ENCODE measurements at regions not wholly inside any gene's neighbourhood (a gene's known extent, or its start where the extent isn't known, plus 50 kb on each side); places are given as distances from the start of the nearest gene placed in this dataset.

DNA sequence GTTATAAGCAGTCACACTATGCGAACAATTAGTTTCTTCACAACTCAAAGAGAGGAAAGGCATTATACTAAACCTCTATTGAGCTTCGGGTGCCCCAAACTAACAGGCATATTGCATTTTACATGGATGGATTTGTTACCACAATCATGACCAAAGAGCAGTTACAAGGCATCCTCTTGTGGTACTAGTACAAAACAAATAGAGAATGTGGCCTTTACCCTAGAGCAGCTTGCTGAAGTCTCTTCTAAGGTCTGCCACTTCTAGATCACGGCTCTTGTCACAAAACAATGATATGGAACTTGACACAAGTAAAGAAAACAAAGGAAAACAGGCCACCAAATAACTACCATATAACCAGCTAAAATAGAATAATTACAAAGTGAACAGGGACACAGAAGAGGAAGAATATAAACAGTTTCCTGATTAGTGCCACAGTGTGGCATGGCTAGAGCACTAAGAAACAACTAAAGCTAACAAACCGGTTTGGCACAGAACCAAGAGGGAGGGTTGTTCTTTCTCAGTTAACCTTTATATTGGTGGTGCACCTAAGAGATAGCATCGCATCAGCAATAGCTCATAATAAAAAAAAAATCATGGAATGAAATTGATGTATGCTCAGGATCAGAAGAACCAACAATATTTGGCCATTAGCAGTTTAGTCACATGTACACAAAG is 209.7 kb upstream of the ATP2B1 start:
- TF ChIP-seq, protein P1, sequence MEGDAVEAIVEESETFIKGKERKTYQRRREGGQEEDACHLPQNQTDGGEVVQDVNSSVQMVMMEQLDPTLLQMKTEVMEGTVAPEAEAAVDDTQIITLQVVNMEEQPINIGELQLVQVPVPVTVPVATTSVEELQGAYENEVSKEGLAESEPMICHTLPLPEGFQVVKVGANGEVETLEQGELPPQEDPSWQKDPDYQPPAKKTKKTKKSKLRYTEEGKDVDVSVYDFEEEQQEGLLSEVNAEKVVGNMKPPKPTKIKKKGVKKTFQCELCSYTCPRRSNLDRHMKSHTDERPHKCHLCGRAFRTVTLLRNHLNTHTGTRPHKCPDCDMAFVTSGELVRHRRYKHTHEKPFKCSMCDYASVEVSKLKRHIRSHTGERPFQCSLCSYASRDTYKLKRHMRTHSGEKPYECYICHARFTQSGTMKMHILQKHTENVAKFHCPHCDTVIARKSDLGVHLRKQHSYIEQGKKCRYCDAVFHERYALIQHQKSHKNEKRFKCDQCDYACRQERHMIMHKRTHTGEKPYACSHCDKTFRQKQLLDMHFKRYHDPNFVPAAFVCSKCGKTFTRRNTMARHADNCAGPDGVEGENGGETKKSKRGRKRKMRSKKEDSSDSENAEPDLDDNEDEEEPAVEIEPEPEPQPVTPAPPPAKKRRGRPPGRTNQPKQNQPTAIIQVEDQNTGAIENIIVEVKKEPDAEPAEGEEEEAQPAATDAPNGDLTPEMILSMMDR (IDR thresholded peaks at IDR 0.05; ENCODE audit: low read depth, low read length, missing control alignments): no peak
- DNase-seq (ENCODE audit: extremely low read depth, low read depth): no peak
- no peak overlapping the region for H3K4me3 ChIP-seq (replicated peaks; ENCODE audit: low read depth, low read length)

DNA sequence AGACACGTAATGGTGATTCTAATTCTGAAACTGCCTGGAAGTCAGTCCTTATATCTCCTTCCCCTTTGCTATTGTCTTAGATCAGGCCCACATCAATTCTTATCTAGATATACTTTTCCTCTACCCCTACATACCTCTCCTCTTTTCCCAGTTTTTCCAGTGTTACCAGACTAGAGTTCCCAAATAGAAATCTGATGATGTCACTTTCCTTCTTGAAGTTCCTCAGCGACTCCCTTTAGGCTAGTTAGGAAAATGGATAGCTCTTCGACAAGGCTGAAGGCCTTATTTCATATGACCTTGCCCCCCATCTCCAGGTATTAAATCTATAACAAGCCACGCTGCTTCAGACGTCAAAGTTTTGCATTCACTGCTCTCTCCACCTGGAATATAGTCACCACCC is 201.1 kb upstream of the ATP2B1 start:
- no peak overlapping the region for H3K4me3 ChIP-seq (replicated peaks; ENCODE audit: low read depth, low read length)
- DNase-seq (ENCODE audit: extremely low read depth, low read depth): no peak
- TF ChIP-seq, protein P1 (IDR thresholded peaks at IDR 0.05; ENCODE audit: low read depth, low read length, missing control alignments): no peak

DNA sequence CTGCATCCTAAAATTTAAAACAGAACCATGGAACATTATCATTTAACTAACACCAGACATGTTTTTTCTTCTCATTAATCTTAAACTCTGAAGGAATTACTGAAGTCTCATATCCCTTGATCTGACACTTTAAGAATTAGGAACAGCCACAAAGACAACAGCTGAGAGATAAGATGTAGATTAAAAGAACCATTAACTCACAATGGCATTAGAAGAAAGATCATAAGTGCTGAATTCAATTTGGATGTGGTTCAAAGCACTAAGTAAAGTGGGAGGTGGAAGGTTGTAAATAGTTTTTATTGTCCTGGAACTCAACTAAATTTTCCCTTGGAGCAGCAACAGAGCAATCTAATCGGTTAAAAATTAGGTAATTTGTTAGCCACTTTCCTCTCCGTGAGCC is 199.0 kb upstream of the ATP2B1 start:
- TF ChIP-seq, protein P1 (IDR thresholded peaks at IDR 0.05; ENCODE audit: low read depth, low read length, missing control alignments): no peak
- DNase-seq (ENCODE audit: extremely low read depth, low read depth): no peak

DNA sequence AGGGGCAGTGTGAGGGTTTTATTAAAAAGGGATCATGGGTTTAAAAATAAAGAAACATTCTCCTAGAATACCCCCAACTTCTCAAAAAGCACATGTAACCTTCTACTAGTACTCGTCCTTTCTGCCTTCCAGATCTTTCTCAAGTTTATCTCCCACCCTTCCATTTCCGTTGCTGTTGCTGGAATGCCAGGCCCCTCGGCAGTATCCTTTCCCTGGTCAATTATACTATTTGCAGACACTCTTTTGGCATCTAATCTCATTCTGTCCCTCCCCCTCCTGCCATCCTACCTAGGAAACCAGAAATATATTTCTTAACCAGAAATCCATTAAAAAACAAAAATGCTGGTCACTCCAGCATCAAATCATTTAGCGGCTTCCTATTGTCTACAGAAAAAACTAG is 198.2 kb upstream of the ATP2B1 start:
- TF ChIP-seq, protein P1 (IDR thresholded peaks at IDR 0.05; ENCODE audit: low read depth, low read length, missing control alignments): no peak
- no peak overlapping the region for H3K4me3 ChIP-seq (replicated peaks; ENCODE audit: low read depth, low read length)
- no peak for DNase-seq (ENCODE audit: extremely low read depth, low read depth)

More for the DNA sequence above, 199.0 kb upstream of the ATP2B1 start:
- H3K4me3 ChIP-seq (replicated peaks; ENCODE audit: low read depth, low read length): no peak overlapping the region

DNA sequence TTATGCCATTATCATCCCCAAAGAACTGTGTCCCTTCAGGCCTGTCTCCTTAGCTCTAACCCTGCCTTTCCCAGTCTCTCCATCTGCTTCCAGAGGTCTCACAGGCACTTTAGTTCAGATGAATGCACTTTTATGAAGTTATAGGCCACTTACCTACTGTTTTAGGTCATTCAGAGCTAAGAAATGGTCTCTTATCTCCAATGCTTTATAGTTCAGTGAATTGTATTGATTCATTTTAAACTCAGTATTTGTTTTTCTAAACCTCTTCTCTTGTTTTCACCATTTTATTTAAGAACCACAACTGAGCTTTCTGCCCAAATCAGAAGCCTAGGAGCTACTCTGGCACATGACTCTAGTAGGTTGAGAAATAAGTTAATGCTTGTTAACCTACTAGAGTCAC is 197.5 kb upstream of the ATP2B1 start:
- TF ChIP-seq, protein P1 (IDR thresholded peaks at IDR 0.05; ENCODE audit: low read depth, low read length, missing control alignments): no peak
- DNase-seq (ENCODE audit: extremely low read depth, low read depth): no peak
- H3K4me3 ChIP-seq (replicated peaks; ENCODE audit: low read depth, low read length): no peak overlapping the region

DNA sequence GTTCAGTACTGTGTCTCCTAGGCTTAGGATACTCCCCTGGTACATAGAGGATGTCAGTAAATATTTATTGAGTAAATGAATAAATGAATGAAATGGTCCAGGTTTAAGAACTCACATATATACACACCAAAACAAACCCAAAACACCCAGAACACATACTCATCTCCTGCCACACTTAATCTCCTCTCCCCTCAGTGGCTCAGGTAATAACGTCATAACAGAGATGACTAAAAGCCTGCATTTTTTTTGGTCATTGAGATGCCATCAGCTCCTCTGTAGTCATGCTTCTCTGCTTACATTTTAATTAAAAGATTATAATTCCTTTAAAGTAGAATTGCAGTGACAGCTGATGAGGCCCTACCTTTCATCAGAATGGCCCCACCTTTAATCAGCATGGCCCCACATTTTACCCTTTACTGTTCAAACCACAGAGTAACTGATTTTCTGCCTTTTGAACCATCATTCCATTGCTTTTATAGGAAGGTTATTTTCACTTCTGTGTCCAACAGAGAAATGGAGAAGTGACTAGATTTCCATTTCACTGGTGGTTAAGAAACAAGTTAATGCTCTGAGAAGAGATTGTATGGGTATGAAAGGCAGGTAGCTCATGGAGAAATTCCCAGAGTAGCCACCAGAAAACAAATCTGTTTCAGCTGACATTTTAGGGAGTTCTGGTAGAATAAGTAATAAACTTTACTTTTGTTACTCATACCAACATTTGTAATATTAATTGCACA is 193.4 kb upstream of the ATP2B1 start:
- no peak for DNase-seq (ENCODE audit: extremely low read depth, low read depth)
- TF ChIP-seq, protein P1 (IDR thresholded peaks at IDR 0.05; ENCODE audit: low read depth, low read length, missing control alignments): no peak
- H3K4me3 ChIP-seq (replicated peaks; ENCODE audit: low read depth, low read length): no peak overlapping the region
